ENCODE measurements at regions not wholly inside any gene's neighbourhood (a gene's known extent, or its start where the extent isn't known, plus 50 kb on each side); places are given as distances from the start of the nearest gene placed in this dataset.

- H3K27me3 ChIP-seq: peaks cover 10 to 72% (median 26%) of the 10 kb centered on the region in 3 donors
- no peak for TF ChIP-seq EP300 (IDR thresholded peaks at IDR 0.05)
- TF ChIP-seq POLR2AphosphoS5 (IDR thresholded peaks at IDR 0.05): no peak
- TF ChIP-seq POLR2A (IDR thresholded peaks at IDR 0.05): no peak
- no peak for TF ChIP-seq CTCF (IDR thresholded peaks at IDR 0.05)
- no peaks in the 10 kb centered on the region for H3K9me3 ChIP-seq
- WGBS, 5 donors: 74 to 82% (median 78%) methylated on average over 9 of the region's 9 CpGs
- DNase-seq: peak in 1 of 2 donors; percentile 46
- no peak overlapping the region for H3K27ac ChIP-seq
- H3K4me3 ChIP-seq: no peak overlapping the region
- intact Hi-C loops (cut with DNase I; ENCODE audit: low total_unique reads): no loop called here
- H3K4me1 ChIP-seq: peaks cover 12 to 17% (median 14%) of the 10 kb centered on the region in 4 donors
- no peaks in the 10 kb centered on the region for H3K36me3 ChIP-seq
Measured at GRCh38 chr12:3363608-3364007, 127.4 kb upstream of the PRMT8 start.

GRCh38 chr12:3364226-3364625, 126.8 kb upstream of the PRMT8 start:
- intact Hi-C loops (cut with DNase I; ENCODE audit: low total_unique reads): no loop called here
- no peak overlapping the region for H3K4me3 ChIP-seq
- H3K9me3 ChIP-seq: no peaks in the 10 kb centered on the region
- WGBS, 5 donors: 82 to 90% (median 87%) methylated on average over 5 of the region's 5 CpGs
- H3K27me3 ChIP-seq: peaks cover 10 to 72% (median 26%) of the 10 kb centered on the region in 3 donors
- H3K36me3 ChIP-seq: no peaks in the 10 kb centered on the region
- peaks cover 12 to 17% (median 14%) of the 10 kb centered on the region in 4 donors for H3K4me1 ChIP-seq
- DNase-seq: no peak
- TF ChIP-seq CTCF (IDR thresholded peaks at IDR 0.05) (no peak), EP300 (IDR thresholded peaks at IDR 0.05) (no peak), POLR2AphosphoS5 (IDR thresholded peaks at IDR 0.05) (no peak), POLR2A (IDR thresholded peaks at IDR 0.05) (no peak)
- no peak overlapping the region for H3K27ac ChIP-seq

- Histone ChIP-seq H3K36me3 (no peaks in the 10 kb centered on the region), H3K27ac (no peak overlapping the region), H3K4me3 (no peak overlapping the region), H3K9me3 (no peaks in the 10 kb centered on the region), H3K4me1 (peaks cover 12 to 17% (median 14%) of the 10 kb centered on the region in 4 donors), H3K27me3 (peaks cover 10 to 72% (median 26%) of the 10 kb centered on the region in 3 donors)
- 65 to 74% (median 67%) methylated on average over 13 of the region's 13 CpGs for WGBS, 5 donors
- no peak for DNase-seq
- TF ChIP-seq EP300 (IDR thresholded peaks at IDR 0.05) (no peak), CTCF (IDR thresholded peaks at IDR 0.05) (no peak), POLR2A (IDR thresholded peaks at IDR 0.05) (no peak), POLR2AphosphoS5 (IDR thresholded peaks at IDR 0.05) (no peak)
- intact Hi-C loops (cut with DNase I; ENCODE audit: low total_unique reads): no loop called here
Measured at GRCh38 chr12:3364661-3365462, 126.1 kb upstream of the PRMT8 start.

- Histone ChIP-seq H3K4me3 (peak overlapping the region; percentile 39 to 47 (median 42)), H3K27me3 (peaks cover 10 to 75% (median 26%) of the 10 kb centered on the region in 3 donors)
Measured at GRCh38 chr12:3365463-3366411, 125.3 kb upstream of the PRMT8 start.

More at GRCh38 chr12:3365463-3366411, 125.3 kb upstream of the PRMT8 start:
- intact Hi-C loops (cut with DNase I; ENCODE audit: low total_unique reads): no loop called here
- Histone ChIP-seq H3K36me3 (no peaks in the 10 kb centered on the region), H3K4me1 (peaks cover 12 to 17% (median 14%) of the 10 kb centered on the region in 4 donors), H3K27ac (no peak overlapping the region), H3K9me3 (no peaks in the 10 kb centered on the region)
- 4 to 24% (median 7%) methylated on average over 6 to 87 of the region's 87 CpGs for WGBS, 5 donors
- TF ChIP-seq CTCF (IDR thresholded peaks at IDR 0.05): no peak
- no peak for TF ChIP-seq EP300 (IDR thresholded peaks at IDR 0.05)
- TF ChIP-seq POLR2AphosphoS5 (IDR thresholded peaks at IDR 0.05): no peak
- TF ChIP-seq POLR2A (IDR thresholded peaks at IDR 0.05): no peak
- peak; percentile 50 to 77 for DNase-seq
